ENCODE measurements at regions not wholly inside any gene's neighbourhood (a gene's known extent, or its start where the extent isn't known, plus 50 kb on each side); places are given as distances from the start of the nearest gene placed in this dataset.
"Not testable (repeated sequence)": the region's sequence is repeated elsewhere in the genome, so short reads cannot be mapped to it uniquely, and the experiment has no call there.

GRCh38 chr4:55712835-55713234 is 76.7 kb upstream of the NMU start:
- TF ChIP-seq, protein P1, sequence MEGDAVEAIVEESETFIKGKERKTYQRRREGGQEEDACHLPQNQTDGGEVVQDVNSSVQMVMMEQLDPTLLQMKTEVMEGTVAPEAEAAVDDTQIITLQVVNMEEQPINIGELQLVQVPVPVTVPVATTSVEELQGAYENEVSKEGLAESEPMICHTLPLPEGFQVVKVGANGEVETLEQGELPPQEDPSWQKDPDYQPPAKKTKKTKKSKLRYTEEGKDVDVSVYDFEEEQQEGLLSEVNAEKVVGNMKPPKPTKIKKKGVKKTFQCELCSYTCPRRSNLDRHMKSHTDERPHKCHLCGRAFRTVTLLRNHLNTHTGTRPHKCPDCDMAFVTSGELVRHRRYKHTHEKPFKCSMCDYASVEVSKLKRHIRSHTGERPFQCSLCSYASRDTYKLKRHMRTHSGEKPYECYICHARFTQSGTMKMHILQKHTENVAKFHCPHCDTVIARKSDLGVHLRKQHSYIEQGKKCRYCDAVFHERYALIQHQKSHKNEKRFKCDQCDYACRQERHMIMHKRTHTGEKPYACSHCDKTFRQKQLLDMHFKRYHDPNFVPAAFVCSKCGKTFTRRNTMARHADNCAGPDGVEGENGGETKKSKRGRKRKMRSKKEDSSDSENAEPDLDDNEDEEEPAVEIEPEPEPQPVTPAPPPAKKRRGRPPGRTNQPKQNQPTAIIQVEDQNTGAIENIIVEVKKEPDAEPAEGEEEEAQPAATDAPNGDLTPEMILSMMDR (IDR thresholded peaks at IDR 0.05): not testable (repeated sequence)
- TF ChIP-seq POLR2A (IDR thresholded peaks at IDR 0.05): not testable (repeated sequence)

Measured in Peyer's patch (tissue), 4 donors.